ENCODE measurements at regions not wholly inside any gene's neighbourhood (a gene's known extent, or its start where the extent isn't known, plus 50 kb on each side); places are given as distances from the start of the nearest gene placed in this dataset.

- Histone ChIP-seq H3K4me1 (replicated peaks in 1 of 4; ENCODE audit: control insufficient read depth in 3 of 4, insufficient read depth in 4 of 4, low read length in 3 of 4) (no peaks in the 10 kb centered on the region), H2AK5ac (ENCODE audit: low read depth, low read length) (no peak overlapping the region), H4K91ac (replicated peaks; ENCODE audit: insufficient read length, low read length) (no peak overlapping the region), H4K5ac (ENCODE audit: insufficient read length, low read depth, low read length) (no peak overlapping the region), H2BK15ac (ENCODE audit: low read length) (no peak overlapping the region), H2BK20ac (ENCODE audit: low read length) (no peak overlapping the region), H4K20me1 (replicated peaks in 1 of 2; ENCODE audit: control insufficient read depth in 1 of 2, insufficient read depth in 2 of 2, low read length in 2 of 2) (no peaks in the 10 kb centered on the region), H3K56ac (replicated peaks; ENCODE audit: insufficient read length, low read depth, low read length) (no peak overlapping the region), H3K9ac (replicated peaks in 1 of 4; ENCODE audit: extremely low read depth in 1 of 4, low read depth in 3 of 4, low read length in 3 of 4) (no peak overlapping the region), H2BK12ac (ENCODE audit: low read depth, low read length) (no peak overlapping the region), H3K18ac (ENCODE audit: extremely low read depth, low read length) (no peak overlapping the region), H2AFZ (ENCODE audit: low read length) (no peak overlapping the region), H3K23ac (ENCODE audit: insufficient read length) (no peak overlapping the region), H3K36me3 (ENCODE audit: control insufficient read depth in 2 of 4, insufficient read depth in 4 of 4, low read length in 3 of 4) (no peaks in the 10 kb centered on the region), H3K79me2 (ENCODE audit: control insufficient read depth in 1 of 2, insufficient read depth in 2 of 2, low read length in 2 of 2) (no peaks in the 10 kb centered on the region), H3K9me3 (ENCODE audit: insufficient read depth in 2 of 2, low read depth in 1 of 2, low read length in 1 of 2) (no peaks in the 10 kb centered on the region), H2BK5ac (ENCODE audit: low read depth, low read length) (no peak overlapping the region), H4K8ac (ENCODE audit: extremely low read depth, insufficient read depth, low read length) (no peak overlapping the region), H3K27ac (ENCODE audit: low read depth, low read length) (no peak overlapping the region), H3K4ac (replicated peaks; ENCODE audit: insufficient read length, low read depth, low read length) (no peak overlapping the region), H3K4me3 (ENCODE audit: extremely low read depth in 1 of 4, insufficient read depth in 2 of 4, low read depth in 3 of 4, low read length in 4 of 4) (no peak overlapping the region), H3K4me2 (ENCODE audit: insufficient read depth in 1 of 2, low read depth in 2 of 2, low read length in 2 of 2) (no peak overlapping the region), H3K79me1 (ENCODE audit: low read depth, low read length) (no peaks in the 10 kb centered on the region), H3K14ac (ENCODE audit: insufficient read length) (no peak overlapping the region), H2BK120ac (replicated peaks; ENCODE audit: low read depth, low read length) (no peak overlapping the region), H3K23me2 (ENCODE audit: low read depth, low read length) (no peaks in the 10 kb centered on the region), H3K27me3 (replicated peaks in 1 of 4; ENCODE audit: control insufficient read depth in 3 of 4, extremely low read depth in 1 of 4, insufficient read depth in 3 of 4, low read length in 3 of 4) (no peaks in the 10 kb centered on the region)
- WGBS, 2 experiments (ENCODE audit: extremely low coverage in 1 of 2, insufficient coverage in 1 of 2, insufficient read length in 1 of 2, insufficient replicate concordance in 2 of 2, low coverage in 1 of 2, low lambda C conversion rate in 2 of 2, missing lambda C conversion rate in 1 of 2), result 91% methylated on average over 1 of the region's 1 CpG; no CpG with 5 or more reads in 1 of the 2 experiments
- FAIRE-seq (no peak), DNase-seq (ENCODE audit: low read depth in 1 of 2, low spot score in 2 of 2) (peak; percentile 59 to 69)
- POLR2A ChIA-PET (ENCODE audit: partially characterized antibody), result no interaction called here
- TF ChIP-seq CTCF (IDR thresholded peaks at IDR 0.05; ENCODE audit: control extremely low read depth in 1 of 3, insufficient read depth in 1 of 3, low read depth in 1 of 3, low read length in 3 of 3), result peak; percentile 57 to 80 (median 69)
- TF ChIP-seq TCF12 (IDR thresholded peaks at IDR 0.05; ENCODE audit: low read depth, low read length), result no peak
- TF ChIP-seq RAD21 (IDR thresholded peaks at IDR 0.05 in 1 of 2, conservative IDR thresholded peaks at IDR 0.05 in 1 of 2; ENCODE audit: low read depth in 2 of 2, low read length in 2 of 2), result peak; percentile 78 to 86
- CTCF ChIA-PET (ENCODE audit: partially characterized antibody), result interaction anchor here (0.5 to 3.4 kb wide), 31 partner anchors 10 to 1864 kb away, joined by 3 to 17 read pairs (median 3); no protein-coding TSS in a partner anchor
Measured at GRCh38 chr2:59584958-59585357, 968.5 kb downstream of the BCL11A start.
